HG02840 (cell line): ENCODE measurements at regions not wholly inside any gene's neighbourhood (a gene's known extent, or its start where the extent isn't known, plus 50 kb on each side); places are given as distances from the start of the nearest gene placed in this dataset.
"Not testable (repeated sequence)": the region's sequence is repeated elsewhere in the genome, so short reads cannot be mapped to it uniquely, and the experiment has no call there.

Experiments
- ATAC-seq: cut with Tn5 transposase; IDR thresholded peaks from one replicate; pipeline ENCODE4 v1.9.1; 2021; ENCODE audit warnings: mild to moderate bottlenecking, moderate library complexity, moderate number of reproducible peaks; ENCODE audit not compliant: unreplicated experiment, low FRiP score

DNA sequence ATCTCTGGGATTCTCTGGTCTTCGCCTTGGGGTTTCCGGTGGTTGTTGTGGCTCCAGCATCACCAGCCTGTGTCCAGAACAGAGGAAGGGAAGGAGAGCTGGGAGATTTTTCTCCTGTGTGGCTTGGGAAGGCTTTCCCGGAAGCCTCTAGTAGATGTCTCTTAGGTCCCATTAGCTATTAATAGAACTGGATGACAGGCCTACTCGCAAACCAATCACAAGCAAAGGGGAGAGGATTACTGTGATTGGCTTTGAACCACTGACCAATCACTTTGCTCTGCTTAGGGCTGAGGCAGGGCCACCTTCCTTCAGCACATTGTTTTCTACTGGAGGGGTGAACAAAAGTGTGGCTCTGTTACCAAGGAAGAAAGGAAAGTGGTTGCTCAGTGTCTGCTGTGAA lies 203.4 kb upstream of the SULF2 start:
- ATAC-seq, result no peak

DNA sequence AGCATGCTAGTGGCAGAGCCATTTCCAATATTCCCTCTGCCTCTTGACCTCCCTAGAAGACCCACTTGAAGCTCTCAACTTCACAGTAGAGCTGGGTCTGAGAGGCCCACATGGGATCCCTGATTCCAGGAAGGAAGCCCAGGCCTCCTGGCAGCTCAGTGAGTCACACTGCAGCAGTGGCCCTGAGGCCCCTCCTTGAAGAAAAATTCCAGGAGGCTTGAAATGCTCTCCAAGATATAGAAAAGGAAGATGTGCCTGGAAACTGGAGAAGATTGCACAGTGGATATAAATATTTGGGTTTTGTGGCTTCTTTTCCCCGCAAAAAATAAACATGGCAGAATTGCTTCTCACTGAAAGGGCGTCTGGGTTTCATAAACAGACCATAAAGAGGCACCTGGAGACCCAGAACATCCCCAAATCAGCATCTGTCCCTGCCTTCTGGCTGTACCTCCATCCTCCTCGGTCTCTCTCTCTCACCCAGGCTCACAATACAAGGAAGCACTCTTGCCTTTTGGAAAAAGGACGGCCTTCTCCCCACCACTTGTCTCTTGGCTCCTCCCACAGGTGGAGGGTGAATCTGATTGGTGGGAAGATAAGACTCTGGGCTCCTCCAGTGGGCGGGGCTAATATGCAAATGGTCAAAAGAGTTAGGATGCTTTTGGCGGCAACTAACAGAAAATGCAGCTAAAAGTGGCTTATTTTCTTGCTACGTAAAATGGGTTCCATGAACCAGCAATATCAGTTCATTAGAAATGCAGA lies 200.0 kb upstream of the SULF2 start:
- no peak for ATAC-seq

DNA sequence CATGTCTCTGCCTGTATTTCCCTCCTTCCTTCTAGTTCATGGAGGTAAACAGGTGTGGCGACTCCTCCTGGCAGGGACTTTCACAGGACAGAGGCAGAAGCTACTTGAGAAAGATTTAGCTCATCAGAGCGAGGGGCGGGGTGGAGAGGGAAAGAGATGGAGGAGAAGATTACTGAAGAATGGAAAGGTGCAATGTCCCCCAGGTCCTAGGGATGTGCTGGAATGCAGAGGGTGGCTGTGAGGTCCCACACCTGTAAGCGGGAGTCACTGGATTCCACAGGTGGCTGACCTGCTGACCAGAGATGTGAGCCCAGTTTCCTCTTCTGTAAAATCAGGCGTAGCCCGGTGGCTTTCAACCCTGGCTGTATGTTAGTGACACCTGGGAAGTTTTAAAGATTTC lies 199.2 kb upstream of the SULF2 start:
- no peak for ATAC-seq

DNA sequence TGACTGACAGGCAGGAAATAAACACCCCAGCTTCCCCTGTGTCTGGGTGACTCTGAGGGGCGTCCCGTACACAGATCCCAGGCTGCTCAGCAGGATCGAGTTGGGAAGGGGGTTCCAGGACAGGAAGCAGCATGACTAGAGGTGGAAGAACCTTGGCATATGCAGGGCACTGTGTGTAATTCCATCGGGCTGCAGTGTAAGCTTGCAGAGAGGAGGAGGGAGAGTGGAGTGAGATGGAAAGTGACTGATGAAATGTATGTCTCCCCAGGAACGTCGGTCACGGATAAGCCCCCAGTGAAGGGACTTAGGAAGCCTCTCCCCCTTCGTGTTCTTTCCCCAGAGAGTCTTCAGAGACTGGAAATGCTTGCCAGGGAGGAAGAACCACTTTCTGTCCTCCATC lies 198.4 kb upstream of the SULF2 start:
- not testable (repeated sequence) for ATAC-seq

DNA sequence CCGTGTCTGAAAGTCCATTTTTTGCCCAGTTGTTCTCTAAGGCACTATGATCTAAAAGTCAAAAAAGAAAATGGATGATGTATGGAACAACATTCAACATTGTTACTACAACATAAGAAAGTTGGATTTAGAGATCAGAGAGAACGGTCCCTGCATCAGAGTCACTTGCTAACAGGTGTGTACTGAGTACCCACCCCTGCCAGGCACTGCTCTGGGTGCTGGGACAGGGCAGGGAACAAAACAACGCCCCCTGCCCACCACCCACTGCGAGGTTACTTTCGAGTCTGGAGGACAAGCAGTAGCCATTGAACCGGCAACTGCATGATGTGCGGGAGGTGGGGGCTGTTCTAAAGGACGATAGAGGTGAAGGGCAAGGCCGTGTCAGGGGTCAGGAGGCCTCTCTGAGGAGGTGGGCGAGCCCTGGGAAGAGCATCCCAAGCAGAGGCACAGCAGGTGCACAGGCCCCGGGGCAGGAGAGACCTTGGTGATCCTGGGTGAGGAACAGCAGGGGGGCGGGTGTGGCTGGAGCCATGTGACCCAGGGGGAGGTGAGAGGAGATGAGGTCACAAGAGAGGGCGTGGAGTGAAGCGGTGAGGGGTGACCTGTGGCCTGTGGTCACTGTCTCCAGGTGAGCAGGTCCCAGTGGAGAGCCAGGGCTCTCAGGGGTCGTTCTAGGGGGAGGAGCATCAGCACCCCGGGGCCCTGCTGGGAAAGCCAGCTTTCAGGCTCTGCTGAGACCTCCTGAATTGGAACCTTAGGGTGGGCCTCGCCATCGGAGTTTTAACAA lies 197.5 kb upstream of the SULF2 start:
- ATAC-seq, result no peak

DNA sequence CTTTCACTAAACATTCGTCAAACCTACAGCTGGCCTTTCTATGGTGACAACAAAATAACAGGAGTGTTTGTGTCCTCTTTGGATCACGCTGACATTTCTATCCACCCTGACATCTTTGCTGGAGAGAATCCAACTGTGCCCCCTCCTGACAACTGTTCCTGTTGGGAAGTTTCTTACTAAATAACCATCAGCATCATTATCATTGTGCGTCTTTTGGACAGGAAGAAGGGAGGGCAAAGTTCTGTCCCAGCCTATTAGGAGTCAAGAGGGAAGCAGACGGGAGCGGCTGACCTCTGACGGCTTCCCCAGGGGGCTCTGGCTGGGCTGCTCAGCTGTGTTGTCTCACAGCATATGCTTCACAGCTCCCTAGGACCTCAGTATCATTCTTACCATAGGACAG lies 195.9 kb upstream of the SULF2 start:
- no peak for ATAC-seq

DNA sequence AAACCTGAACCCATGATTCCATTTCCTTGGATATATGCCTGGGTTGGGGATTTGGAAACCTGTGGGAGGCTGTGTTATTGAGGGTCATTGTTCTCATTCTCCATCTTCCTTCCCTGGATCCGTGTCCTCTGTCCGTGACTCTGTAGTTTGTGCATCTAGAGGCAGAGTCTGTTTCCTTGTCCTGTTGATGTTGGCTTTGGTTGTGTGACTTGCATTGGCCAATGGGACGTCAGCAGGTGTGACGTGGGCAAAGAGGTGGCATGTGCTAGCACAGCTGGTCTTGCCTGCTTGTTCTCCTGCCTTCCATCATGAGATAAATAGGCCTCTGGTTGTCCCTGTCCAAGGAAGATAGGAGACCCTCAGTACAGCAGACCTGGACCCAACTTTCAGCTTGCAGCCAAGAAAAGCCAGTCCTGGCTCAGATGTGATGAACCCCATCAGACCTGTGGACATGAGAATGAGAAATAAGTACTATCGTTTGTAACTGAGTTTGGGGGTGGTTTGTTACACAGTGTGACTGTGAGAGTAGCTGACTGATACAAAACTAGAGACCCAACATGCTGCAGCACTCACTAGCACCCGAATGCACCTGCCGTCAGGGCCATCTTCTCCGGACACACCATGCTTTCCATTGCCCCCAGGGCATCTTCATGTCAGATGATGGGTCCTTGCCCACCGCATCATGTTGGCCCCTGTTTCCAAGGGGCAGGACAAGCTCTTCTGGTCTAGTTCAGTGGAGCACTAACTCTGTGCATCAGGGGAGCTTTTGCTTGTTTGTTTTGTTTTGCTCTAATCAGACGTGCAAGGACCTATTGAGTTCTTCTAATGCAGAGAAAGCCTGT lies 195.3 kb upstream of the SULF2 start:
- no peak for ATAC-seq

DNA sequence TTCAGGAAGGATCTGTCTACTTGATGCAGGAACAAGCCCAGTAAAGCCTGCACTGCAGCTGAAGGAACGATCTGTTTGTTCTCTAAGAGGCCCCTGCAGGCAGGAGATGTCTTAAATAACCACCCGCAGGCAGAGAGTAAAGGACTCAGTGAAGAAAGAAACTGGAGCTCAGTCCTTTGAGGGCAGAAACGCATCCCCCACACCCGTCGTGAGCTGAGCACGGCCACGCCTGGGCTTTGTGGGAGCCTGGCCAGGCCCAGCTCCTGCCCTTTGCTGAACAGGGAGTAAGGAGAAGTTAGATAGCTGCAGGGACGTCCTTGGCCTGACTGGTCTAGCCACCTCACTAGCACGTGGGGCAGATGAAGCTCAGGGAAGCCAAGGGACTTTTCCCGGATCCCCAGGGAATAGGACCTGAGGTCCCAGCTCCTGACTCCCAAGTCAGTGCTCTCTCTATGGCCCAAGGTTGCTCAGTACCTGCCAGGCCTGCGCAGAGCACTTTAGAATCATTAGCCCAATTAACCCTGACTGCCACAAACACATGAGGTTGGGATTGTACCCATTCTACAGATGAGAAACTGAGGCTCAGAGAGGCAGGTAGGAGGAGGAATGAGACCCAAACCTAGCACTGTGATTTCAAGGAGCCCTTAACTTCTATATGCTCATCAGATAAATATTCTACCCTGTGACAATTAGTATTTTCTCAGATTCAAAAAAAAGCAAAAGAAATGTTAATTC lies 194.2 kb upstream of the SULF2 start:
- ATAC-seq, result not testable (repeated sequence)

DNA sequence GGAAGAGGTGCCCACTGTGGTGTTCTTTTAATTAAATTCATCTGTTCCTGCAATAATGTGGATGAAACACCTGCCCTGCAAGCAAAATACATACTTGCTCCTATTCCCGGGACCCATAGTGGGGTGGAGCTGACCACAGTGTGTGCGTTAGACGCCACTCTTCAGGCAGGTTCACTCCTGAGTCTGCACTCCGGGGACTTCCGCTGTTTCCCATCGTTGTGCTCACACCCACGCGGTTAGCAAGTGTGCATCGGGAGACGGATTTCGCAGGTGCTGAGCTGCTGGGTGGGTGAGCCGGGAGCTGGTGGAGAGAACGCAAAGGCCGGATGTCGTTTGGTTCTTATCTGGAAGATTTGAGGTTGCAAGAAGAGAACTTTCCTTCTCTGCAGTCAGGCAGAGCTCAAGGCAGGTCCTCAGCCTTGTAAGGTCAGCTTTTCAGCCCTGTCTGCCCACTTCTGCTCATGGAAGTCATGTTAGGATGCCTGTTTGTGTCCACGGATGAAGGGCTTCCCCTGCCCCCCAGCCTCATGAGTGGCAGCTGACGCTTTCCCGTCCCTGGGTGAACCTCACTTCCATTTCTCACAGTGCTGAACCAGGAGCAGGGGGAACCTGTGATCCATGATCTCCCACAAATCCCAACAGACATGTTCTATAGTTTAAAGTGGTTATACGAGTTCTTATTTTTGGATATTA lies 193.3 kb upstream of the SULF2 start:
- not testable (repeated sequence) for ATAC-seq

DNA sequence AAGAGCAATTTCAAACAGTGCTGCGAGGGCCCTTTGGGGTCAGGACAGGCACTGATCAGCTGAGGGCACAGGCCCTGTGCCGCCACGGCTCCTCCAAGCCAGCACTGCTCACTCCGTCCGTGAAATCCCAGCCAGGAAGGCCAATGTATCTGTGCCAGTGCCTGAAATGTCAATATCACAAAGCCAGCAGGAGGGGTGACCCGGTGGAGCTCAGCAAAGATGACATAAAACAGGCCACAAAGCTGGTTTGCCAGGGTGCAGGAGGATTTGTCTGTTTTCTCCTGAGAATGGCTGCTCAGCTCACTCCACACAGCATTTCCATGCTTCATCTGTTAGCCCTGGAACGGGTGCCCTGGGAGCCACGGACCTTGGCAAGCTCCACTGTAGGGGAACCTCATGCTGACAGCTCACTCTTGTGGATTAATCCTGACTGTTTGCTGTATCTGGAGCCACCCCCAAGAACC lies 192.5 kb upstream of the SULF2 start:
- not testable (repeated sequence) for ATAC-seq

DNA sequence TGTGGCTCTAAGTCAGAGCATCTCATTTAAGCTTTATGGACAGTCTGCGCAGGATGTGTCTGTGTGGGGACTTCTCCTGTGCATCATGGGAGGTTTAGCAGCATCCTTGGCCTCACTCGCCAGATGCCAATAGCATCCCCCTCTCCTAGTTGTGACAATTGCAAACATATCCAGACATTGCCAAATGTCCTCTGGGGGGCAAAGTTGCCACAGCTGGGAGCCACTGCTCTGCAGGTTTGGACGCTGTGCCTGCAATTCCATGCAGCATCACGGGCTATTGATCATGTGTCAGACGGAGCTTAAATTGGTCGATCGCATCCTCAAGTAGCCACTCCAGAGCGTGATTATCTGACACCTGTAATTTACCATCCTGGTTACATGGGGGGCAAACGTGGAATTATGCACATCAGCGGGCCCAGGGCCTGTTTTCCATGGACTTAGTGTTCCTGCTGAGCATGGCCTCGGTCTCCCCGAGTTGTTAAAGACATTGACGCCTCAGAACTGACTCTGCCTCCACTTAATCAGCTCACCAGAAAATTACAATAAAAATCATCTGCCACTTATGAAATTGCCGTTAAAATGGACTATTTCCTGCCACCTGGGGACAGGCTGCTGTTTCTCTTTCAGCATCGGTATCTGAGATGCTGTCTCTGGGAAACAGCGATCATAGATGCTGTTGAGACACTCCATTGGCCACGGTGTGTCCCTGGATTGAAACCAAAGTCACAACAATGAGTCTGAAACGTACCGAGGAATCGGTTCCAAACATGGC lies 191.9 kb upstream of the SULF2 start:
- ATAC-seq, result not testable (repeated sequence)

DNA sequence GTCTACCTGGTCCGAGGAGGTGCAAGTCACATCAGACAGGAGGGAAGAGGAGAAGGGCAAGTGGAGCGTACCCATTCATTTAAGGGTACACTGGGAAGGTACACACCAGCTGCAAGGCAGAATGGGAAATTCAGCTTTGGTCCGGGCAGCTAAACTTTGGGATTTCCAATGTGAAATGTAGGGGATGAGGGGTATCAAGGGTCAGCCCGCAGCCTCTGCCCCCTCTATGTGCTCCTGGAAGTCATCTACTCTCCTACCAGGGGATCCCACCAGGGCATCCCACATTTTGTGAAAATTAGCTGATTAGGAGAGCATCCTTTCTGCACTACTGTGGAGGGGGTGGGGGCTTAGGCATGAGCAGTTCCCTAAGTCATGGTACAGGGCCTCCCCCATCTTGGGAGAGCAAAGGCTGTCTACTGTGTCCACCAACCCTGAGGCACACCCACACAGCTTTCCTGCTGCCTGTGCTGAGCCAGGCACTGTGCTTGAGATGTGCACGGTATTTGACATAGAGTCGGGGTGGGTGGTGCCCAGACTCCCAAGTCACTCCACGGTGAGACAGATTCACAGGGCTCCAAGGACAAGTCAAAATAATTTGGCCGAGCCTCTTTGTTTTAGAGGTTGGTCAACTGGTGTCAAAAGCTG lies 189.1 kb upstream of the SULF2 start:
- no peak for ATAC-seq

DNA sequence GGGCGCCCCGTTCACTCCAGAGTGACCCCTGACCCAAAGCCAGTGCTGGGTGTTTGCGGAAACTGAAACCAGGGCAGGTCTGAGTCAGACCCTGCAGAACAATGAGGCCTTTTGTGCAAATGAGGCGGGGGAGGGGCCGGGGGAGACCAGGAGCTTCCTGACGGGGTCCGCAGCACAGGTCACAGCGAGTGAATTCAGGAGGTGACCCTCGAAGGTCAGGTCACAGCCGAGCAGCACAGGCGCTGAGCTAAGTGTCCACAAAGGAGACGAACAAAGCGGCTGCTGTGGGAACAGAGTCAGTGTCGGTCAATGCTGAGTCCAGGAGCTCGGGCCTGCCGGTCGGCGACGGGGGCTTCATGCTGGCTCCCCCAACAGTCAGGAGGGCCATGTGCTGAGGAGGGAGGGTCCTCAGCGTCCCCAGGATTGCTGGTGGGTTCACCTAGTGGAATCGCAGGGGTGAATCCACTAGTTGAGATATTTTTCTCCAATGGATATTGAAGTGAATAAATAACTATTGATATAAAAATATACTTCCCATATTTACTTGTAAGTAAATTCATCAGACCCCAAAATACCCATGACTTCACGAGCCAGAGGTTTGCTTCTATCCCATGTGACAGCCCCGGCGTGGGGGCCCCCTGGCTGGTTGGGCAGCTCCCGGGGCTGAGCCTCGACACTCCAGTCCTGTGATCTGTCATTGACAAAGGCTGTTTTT lies 188.4 kb upstream of the SULF2 start:
- ATAC-seq, result no peak

DNA sequence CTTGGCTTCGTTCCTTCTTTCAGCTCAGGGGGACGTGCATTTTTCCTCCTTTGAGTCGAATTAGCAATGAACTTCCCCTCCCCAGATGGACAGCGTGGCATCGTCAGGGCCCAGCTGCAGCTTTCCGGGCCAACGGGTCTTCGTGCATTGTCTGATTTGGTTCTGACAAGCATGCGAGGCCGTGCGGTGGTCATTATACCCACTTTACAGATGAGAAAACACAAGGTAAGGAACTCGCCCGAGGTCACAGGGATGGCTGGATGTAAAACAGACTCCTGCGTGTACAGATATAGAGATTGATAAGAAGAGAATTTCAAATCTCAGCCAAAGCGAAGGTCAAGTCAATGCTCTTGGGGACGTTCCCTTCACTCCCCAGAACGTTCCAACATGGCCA lies 187.6 kb upstream of the SULF2 start:
- ATAC-seq, result no peak

DNA sequence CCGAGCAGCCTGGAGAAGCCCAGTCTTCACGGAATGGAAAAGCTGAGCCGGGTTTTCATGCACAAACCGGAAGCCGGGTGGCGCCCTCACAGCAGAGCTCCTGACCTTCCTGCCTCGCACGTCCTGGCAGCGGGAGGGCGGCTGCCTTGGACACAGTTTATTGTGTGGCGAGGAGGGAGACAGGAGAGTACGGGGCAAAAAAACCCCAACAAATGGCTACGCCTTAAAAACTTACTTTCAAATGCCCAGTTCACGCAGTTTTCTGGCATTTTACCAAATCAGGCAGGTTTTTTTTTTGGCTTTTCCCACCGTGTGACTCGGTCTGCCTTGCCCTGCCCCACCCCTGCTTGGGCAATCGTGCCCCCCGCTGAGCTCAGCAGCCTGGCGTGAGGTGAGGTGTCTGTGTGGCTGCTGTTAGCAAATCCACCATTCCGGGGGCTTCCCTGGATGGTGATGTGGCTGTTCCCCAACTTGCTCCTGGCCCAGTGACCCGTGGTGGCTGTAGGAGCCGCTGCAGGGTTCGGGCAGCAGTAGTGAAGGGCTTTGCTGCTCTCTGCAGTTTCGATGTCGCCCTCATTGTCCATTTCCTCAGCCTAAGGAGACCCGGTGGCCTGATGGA lies 187.1 kb upstream of the SULF2 start:
- ATAC-seq, result not testable (repeated sequence)

DNA sequence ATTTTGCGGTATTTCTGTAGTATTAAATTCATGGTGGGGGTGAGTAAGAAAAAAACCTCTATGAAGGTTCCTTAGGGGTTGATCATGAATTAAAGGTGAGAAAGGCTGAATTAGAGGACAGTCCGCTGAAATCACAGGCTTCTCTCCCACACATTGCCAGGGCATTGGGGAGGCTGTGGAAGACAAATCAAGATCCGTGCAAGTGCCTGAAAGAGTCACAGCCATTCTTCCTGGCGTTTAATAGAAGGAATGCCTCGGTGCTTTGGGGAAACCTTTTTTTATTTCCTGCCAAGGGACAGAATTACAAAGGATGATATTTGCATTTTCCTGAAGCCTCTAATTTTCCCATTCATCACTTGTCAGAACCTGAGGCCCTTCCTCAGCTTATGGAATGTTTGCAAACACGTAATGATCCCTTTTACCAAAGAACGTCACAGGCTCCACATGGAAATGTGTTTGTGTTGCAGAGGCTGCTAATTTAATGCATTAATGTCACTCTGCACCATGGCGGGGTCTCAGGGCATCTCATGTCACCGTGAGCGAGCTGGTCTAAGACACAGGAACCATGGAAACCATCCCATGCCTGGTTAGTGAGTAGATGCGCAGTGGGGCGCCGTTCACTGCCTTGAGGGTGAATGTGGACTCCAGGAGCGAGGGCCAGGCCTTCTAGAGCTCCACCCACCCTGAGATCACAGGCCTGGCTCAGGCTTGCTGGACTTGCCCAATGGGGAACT lies 185.9 kb upstream of the SULF2 start:
- no peak for ATAC-seq
